CD4-positive, CD25-positive, alpha-beta regulatory T cell (primary cell): ENCODE measurements at regions not wholly inside any gene's neighbourhood (a gene's known extent, or its start where the extent isn't known, plus 50 kb on each side); places are given as distances from the start of the nearest gene placed in this dataset.

Experiments
- ATAC-seq, 2 donors: fragments of 150-1000 bp; cut with Tn5 transposase; one replicate each; pipeline ENCODE4 v1.10.0; 2021; ENCODE audit warnings: low read depth in 2 of 2, moderate number of reproducible peaks in 2 of 2, moderate library complexity in 1 of 2
- DNase-seq, 3 donors: peaks; one replicate each; pipeline versions ENCODE4 v3.0.0 to v3.0.0-alpha.2; 2012 to 2022; ENCODE audit warnings: mixed read lengths in 1 of 3
- H3K27ac ChIP-seq: one replicate; pipeline ENCODE4 v1.7.0; 2013; ENCODE audit warnings: mild to moderate bottlenecking, low read length; ENCODE audit not compliant: insufficient read depth, poor library complexity, severe bottlenecking
- H3K27me3 ChIP-seq: one replicate; pipeline ENCODE4 v1.7.0; 2013; ENCODE audit warnings: low read length; ENCODE audit not compliant: control insufficient read depth, insufficient read depth
- H3K36me3 ChIP-seq: one replicate; pipeline ENCODE4 v1.7.0; 2013; ENCODE audit warnings: mild to moderate bottlenecking, low read length, moderate library complexity; ENCODE audit not compliant: control insufficient read depth, insufficient read depth
- H3K4me1 ChIP-seq: 2 replicates; pipeline ENCODE4 v1.7.0; 2013; ENCODE audit warnings: mild to moderate bottlenecking, low read length; ENCODE audit not compliant: insufficient read depth, control insufficient read depth, poor library complexity, severe bottlenecking
- H3K4me3 ChIP-seq: one replicate; pipeline ENCODE4 v1.7.0; 2013; ENCODE audit warnings: low read depth, mild to moderate bottlenecking, low read length, moderate library complexity
- H3K9me3 ChIP-seq, 2 experiments: 1 replicate in 1 of 2; 2 replicates in 1 of 2; pipeline ENCODE4 v1.7.0; 2013; ENCODE audit warnings: low read length in 2 of 2, mild to moderate bottlenecking in 1 of 2, moderate library complexity in 1 of 2; ENCODE audit not compliant: control insufficient read depth in 2 of 2
- H3K27ac Mint-ChIP-seq, 3 donors: one replicate each; pipeline ENCODE4 v1.8.0; 2020 to 2022; ENCODE audit warnings: mild to moderate bottlenecking in 3 of 3, mixed read lengths in 3 of 3, moderate library complexity in 2 of 3
- H3K27me3 Mint-ChIP-seq: one replicate; pipeline ENCODE4 v1.8.0; 2022; ENCODE audit warnings: mild to moderate bottlenecking, mixed read lengths
- H3K36me3 Mint-ChIP-seq: one replicate; pipeline ENCODE4 v1.8.0; 2020; ENCODE audit warnings: mixed read lengths
- H3K4me1 Mint-ChIP-seq, 4 donors: one replicate each; pipeline ENCODE4 v1.8.0; 2020 to 2022; ENCODE audit warnings: mixed read lengths in 4 of 4, mild to moderate bottlenecking in 1 of 4
- H3K4me3 Mint-ChIP-seq, 4 donors: one replicate each; pipeline ENCODE4 v1.8.0; 2020 to 2022; ENCODE audit warnings: mild to moderate bottlenecking in 4 of 4, mixed read lengths in 4 of 4, moderate library complexity in 3 of 4
- H3K9me3 Mint-ChIP-seq, 7 donors: one replicate each; pipeline ENCODE4 v1.8.0; 2020 to 2022; ENCODE audit warnings: mixed read lengths in 7 of 7, mild to moderate bottlenecking in 3 of 7, moderate library complexity in 2 of 7

DNA sequence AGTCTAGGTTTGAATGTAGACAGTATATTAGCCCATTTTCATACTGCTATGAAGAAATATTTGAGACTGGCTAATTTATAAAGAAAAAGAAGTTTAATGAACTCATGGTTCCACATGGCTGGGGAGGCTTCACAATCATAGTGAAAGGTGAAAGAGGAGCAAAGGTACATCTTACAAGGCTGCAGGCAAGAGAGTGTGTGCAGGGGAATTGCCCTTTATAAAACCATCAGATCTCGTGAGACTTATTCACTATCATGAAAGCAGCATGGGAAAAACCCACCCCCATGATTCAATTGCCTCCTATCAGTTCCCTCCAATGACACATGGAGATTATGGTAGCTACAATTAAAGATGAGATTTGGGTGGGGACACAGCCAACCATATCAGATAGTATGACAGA lies 440.1 kb upstream of the ARHGEF26 start:
- H3K27me3 ChIP-seq: no peaks in the 10 kb centered on the region
- no peak for ATAC-seq
- Mint-ChIP-seq H3K4me1 (peaks cover 0 to 19% (median 7%) of the 10 kb centered on the region in 4 donors), H3K4me3 (no peak overlapping the region), H3K27me3 (no peaks in the 10 kb centered on the region), H3K36me3 (no peaks in the 10 kb centered on the region), H3K9me3 (no peaks in the 10 kb centered on the region), H3K27ac (no peak overlapping the region)
- no peaks in the 10 kb centered on the region for H3K36me3 ChIP-seq
- no peaks in the 10 kb centered on the region for H3K4me1 ChIP-seq
- no peaks in the 10 kb centered on the region for H3K9me3 ChIP-seq
- H3K4me3 ChIP-seq: no peak overlapping the region
- DNase-seq: no peak
- no peak overlapping the region for H3K27ac ChIP-seq

- ATAC-seq (no peak), DNase-seq (no peak)
- H3K36me3 ChIP-seq: no peaks in the 10 kb centered on the region
- no peaks in the 10 kb centered on the region for H3K9me3 ChIP-seq
- Mint-ChIP-seq H3K4me1 (no peaks in the 10 kb centered on the region), H3K36me3 (no peaks in the 10 kb centered on the region), H3K9me3 (peaks cover 0 to 2% (median 0%) of the 10 kb centered on the region in 7 donors), H3K27ac (no peak overlapping the region), H3K27me3 (no peaks in the 10 kb centered on the region), H3K4me3 (no peak overlapping the region)
- no peaks in the 10 kb centered on the region for H3K27me3 ChIP-seq
- no peaks in the 10 kb centered on the region for H3K4me1 ChIP-seq
- no peak overlapping the region for H3K27ac ChIP-seq
- H3K4me3 ChIP-seq: no peak overlapping the region
Measured at GRCh38 chr3:153688301-153689120, 432.7 kb upstream of the ARHGEF26 start.

DNA sequence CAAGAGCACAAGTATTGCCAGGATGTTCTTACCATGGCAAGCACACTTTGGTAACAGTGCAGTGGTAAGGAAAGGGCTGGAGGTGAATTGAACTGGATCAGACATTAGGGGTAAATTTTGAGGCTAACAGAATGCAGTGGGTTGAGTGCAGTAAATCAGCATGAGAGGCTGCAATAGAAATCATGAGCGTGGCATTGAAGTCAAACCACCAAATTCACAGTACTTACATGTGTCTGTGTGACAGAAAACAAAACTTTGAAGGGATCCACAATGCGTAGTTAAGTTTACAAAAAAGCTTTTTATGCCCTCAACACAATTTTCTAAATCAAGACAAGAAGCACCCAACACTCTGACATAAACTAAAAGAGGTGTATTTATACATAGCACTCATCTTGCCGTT lies 428.0 kb upstream of the ARHGEF26 start:
- Mint-ChIP-seq H3K36me3 (no peaks in the 10 kb centered on the region), H3K27ac (no peak overlapping the region), H3K27me3 (no peaks in the 10 kb centered on the region), H3K4me3 (no peak overlapping the region), H3K9me3 (peaks cover 0 to 2% (median 0%) of the 10 kb centered on the region in 7 donors), H3K4me1 (no peaks in the 10 kb centered on the region)
- no peaks in the 10 kb centered on the region for H3K36me3 ChIP-seq
- no peaks in the 10 kb centered on the region for H3K9me3 ChIP-seq
- H3K4me1 ChIP-seq: no peaks in the 10 kb centered on the region
- H3K27ac ChIP-seq: no peak overlapping the region
- H3K27me3 ChIP-seq: no peaks in the 10 kb centered on the region
- no peak for ATAC-seq
- H3K4me3 ChIP-seq: no peak overlapping the region
- DNase-seq: no peak

DNA sequence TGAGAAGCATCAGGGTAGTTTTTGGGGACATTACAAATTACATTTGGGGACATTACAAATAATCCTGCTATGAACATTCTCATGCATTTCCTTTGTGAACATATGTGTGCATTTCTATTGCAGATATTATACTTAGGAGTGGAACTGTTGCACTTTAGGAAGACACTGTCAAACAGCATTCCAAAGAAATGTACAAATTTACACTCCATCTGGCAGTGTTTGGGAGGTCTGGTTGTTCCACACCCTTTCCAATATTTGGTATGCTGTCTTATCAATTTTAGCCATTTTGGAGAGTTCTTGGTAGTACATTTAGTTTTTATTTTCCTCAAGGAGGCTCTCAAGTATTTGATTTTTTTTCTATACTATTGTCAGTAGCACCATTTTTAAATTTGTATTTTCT lies 419.1 kb upstream of the ARHGEF26 start:
- H3K36me3 Mint-ChIP-seq: no peaks in the 10 kb centered on the region
- no peaks in the 10 kb centered on the region for H3K9me3 ChIP-seq
- no peaks in the 10 kb centered on the region for H3K27me3 Mint-ChIP-seq
- H3K9me3 Mint-ChIP-seq: no peaks in the 10 kb centered on the region
- H3K4me1 ChIP-seq: no peaks in the 10 kb centered on the region
- no peak overlapping the region for H3K4me3 ChIP-seq
- DNase-seq: no peak
- no peaks in the 10 kb centered on the region for H3K27me3 ChIP-seq
- H3K4me3 Mint-ChIP-seq: no peak overlapping the region
- H3K27ac Mint-ChIP-seq: no peak overlapping the region
- no peak overlapping the region for H3K27ac ChIP-seq
- ATAC-seq: no peak
- H3K4me1 Mint-ChIP-seq: no peaks in the 10 kb centered on the region
- no peaks in the 10 kb centered on the region for H3K36me3 ChIP-seq

DNA sequence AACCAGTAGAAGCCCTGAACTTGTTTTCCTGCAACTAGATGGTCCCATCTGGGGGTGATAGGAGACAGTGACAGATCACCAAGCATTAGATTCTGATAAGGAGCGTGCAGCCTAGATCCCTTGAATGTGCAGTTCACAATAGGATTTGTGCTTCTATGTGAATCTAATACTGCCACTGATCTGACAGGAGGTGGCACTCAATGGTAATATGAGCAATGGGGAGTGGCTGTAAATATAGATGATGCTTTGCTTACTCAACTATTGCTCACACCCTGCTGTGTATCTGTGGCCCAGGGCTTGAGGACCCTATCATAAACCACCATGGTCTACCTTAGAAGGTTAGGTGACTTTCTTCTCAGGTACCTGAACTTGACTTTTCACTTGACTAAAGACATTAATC lies 417.1 kb upstream of the ARHGEF26 start:
- Mint-ChIP-seq H3K27me3 (no peaks in the 10 kb centered on the region), H3K9me3 (peaks cover 0 to under 1% (median 0%) of the 10 kb centered on the region in 7 donors), H3K27ac (no peak overlapping the region), H3K36me3 (no peaks in the 10 kb centered on the region), H3K4me1 (no peaks in the 10 kb centered on the region), H3K4me3 (no peak overlapping the region)
- Histone ChIP-seq H3K27me3 (no peaks in the 10 kb centered on the region), H3K36me3 (no peaks in the 10 kb centered on the region), H3K4me1 (no peaks in the 10 kb centered on the region), H3K9me3 (no peaks in the 10 kb centered on the region), H3K4me3 (no peak overlapping the region), H3K27ac (no peak overlapping the region)
- ATAC-seq: no peak
- DNase-seq: no peak

DNA sequence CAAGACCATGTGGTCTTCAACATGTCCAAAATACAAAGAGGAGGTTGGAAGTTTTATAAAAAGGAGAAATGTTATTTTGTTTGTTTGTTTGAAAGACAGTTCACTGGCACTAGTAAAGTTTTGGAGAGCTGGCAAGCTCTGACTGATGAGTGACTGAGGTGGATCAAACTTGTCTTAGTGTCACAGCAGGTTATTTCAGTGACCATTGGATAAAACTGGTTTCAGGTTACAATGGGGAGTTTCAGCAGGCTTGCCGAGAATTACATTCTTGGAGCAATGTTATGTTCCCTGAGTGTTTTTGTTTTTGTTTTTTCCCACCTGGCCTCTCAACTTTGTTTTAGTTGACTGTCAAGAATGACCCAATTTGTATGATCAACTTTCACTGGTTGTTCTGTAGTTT lies 414.5 kb upstream of the ARHGEF26 start:
- ATAC-seq: no peak
- Mint-ChIP-seq H3K27me3 (peaks cover 4% of the 10 kb centered on the region), H3K4me1 (no peaks in the 10 kb centered on the region), H3K36me3 (no peaks in the 10 kb centered on the region), H3K27ac (no peak overlapping the region), H3K9me3 (peaks cover 0 to 2% (median 0%) of the 10 kb centered on the region in 7 donors), H3K4me3 (no peak overlapping the region)
- Histone ChIP-seq H3K36me3 (no peaks in the 10 kb centered on the region), H3K27ac (no peak overlapping the region), H3K9me3 (peaks cover 0 to 3% of the 10 kb centered on the region in 2 experiments), H3K4me1 (no peaks in the 10 kb centered on the region), H3K4me3 (no peak overlapping the region), H3K27me3 (no peaks in the 10 kb centered on the region)
- no peak for DNase-seq

GRCh38 chr3:153714016-153714415 lies 407.2 kb upstream of the ARHGEF26 start:
- no peak overlapping the region for H3K27ac ChIP-seq
- no peaks in the 10 kb centered on the region for H3K27me3 ChIP-seq
- H3K4me1 ChIP-seq: no peaks in the 10 kb centered on the region
- Mint-ChIP-seq H3K4me1 (no peaks in the 10 kb centered on the region), H3K4me3 (no peak overlapping the region), H3K9me3 (peaks cover 0 to 2% (median 0%) of the 10 kb centered on the region in 7 donors), H3K27ac (no peak overlapping the region), H3K36me3 (no peaks in the 10 kb centered on the region), H3K27me3 (peaks cover 12% of the 10 kb centered on the region)
- ATAC-seq (no peak), DNase-seq (no peak)
- H3K36me3 ChIP-seq: no peaks in the 10 kb centered on the region
- H3K9me3 ChIP-seq: peaks cover 0 to 3% of the 10 kb centered on the region in 2 experiments
- H3K4me3 ChIP-seq: no peak overlapping the region
